ENCODE measurements at regions not wholly inside any gene's neighbourhood (a gene's known extent, or its start where the extent isn't known, plus 50 kb on each side); places are given as distances from the start of the nearest gene placed in this dataset.

GRCh38 chr15:66638377-66638776 is 63.7 kb upstream of the SMAD6 start:
- H3K4me3 ChIP-seq (ENCODE audit: insufficient read depth, low read depth, low read length): no peak overlapping the region
- H3K9ac ChIP-seq (ENCODE audit: low read length): no peak overlapping the region
- no peak overlapping the region for H2AFZ ChIP-seq (ENCODE audit: low read depth, low read length)
- no peak for TF ChIP-seq CTCF (IDR thresholded peaks at IDR 0.05; ENCODE audit: insufficient read depth, low read depth, low read length)
- TF ChIP-seq EZH2 (IDR thresholded peaks at IDR 0.05; ENCODE audit: insufficient read depth, low read length): no peak
- peaks cover 35% of the 10 kb centered on the region for H3K27me3 Mint-ChIP-seq (ENCODE audit: low read depth, unreplicated experiment)
- no peak overlapping the region for H3K27ac Mint-ChIP-seq (ENCODE audit: unreplicated experiment)
- no peaks in the 10 kb centered on the region for H4K20me1 ChIP-seq (ENCODE audit: insufficient read depth, low read length)
- H3K27me3 ChIP-seq (ENCODE audit: insufficient read depth, low read length): no peaks in the 10 kb centered on the region
- H3K9me3 ChIP-seq (ENCODE audit: insufficient read depth, low read depth, low read length): no peaks in the 10 kb centered on the region
- H3K9me3 Mint-ChIP-seq (ENCODE audit: unreplicated experiment): no peaks in the 10 kb centered on the region
- H3K36me3 Mint-ChIP-seq (ENCODE audit: low read depth, unreplicated experiment): no peaks in the 10 kb centered on the region
- FAIRE-seq (no peak), DNase-seq (ENCODE audit: low read depth) (no peak)
- no peak overlapping the region for H3K27ac ChIP-seq (ENCODE audit: low read depth, low read length)
- H3K4me1 ChIP-seq (ENCODE audit: insufficient read depth, low read length): peaks cover 10% of the 10 kb centered on the region
- H3K4me3 Mint-ChIP-seq (ENCODE audit: unreplicated experiment): no peak overlapping the region
- H3K36me3 ChIP-seq (ENCODE audit: insufficient read depth, low read length): no peaks in the 10 kb centered on the region
- no peaks in the 10 kb centered on the region for H3K79me2 ChIP-seq (ENCODE audit: insufficient read depth, low read length)
- H3K4me1 Mint-ChIP-seq (ENCODE audit: low read depth, unreplicated experiment): no peaks in the 10 kb centered on the region
- H3K4me2 ChIP-seq (ENCODE audit: low read length): no peak overlapping the region

GRCh38 chr15:66641485-66642315 is 60.3 kb upstream of the SMAD6 start:
- FAIRE-seq (no peak), DNase-seq (ENCODE audit: low read depth) (no peak)
- no peaks in the 10 kb centered on the region for H3K9me3 Mint-ChIP-seq (ENCODE audit: unreplicated experiment)
- Histone ChIP-seq H3K36me3 (ENCODE audit: insufficient read depth, low read length) (no peaks in the 10 kb centered on the region), H3K9ac (ENCODE audit: low read length) (no peak overlapping the region), H3K27ac (ENCODE audit: low read depth, low read length) (no peak overlapping the region), H2AFZ (ENCODE audit: low read depth, low read length) (no peak overlapping the region), H4K20me1 (ENCODE audit: insufficient read depth, low read length) (no peaks in the 10 kb centered on the region), H3K4me1 (ENCODE audit: insufficient read depth, low read length) (peaks cover 29% of the 10 kb centered on the region), H3K4me3 (ENCODE audit: insufficient read depth, low read depth, low read length) (no peak overlapping the region), H3K4me2 (ENCODE audit: low read length) (no peak overlapping the region), H3K9me3 (ENCODE audit: insufficient read depth, low read depth, low read length) (no peaks in the 10 kb centered on the region), H3K27me3 (ENCODE audit: insufficient read depth, low read length) (no peaks in the 10 kb centered on the region), H3K79me2 (ENCODE audit: insufficient read depth, low read length) (no peaks in the 10 kb centered on the region)
- H3K4me3 Mint-ChIP-seq (ENCODE audit: unreplicated experiment): no peak overlapping the region
- no peak overlapping the region for H3K27ac Mint-ChIP-seq (ENCODE audit: unreplicated experiment)
- H3K4me1 Mint-ChIP-seq (ENCODE audit: low read depth, unreplicated experiment): peaks cover 4% of the 10 kb centered on the region
- no peak for TF ChIP-seq EZH2 (IDR thresholded peaks at IDR 0.05; ENCODE audit: insufficient read depth, low read length)
- TF ChIP-seq CTCF (IDR thresholded peaks at IDR 0.05; ENCODE audit: insufficient read depth, low read depth, low read length): no peak
- peaks cover 14% of the 10 kb centered on the region for H3K27me3 Mint-ChIP-seq (ENCODE audit: low read depth, unreplicated experiment)
- no peaks in the 10 kb centered on the region for H3K36me3 Mint-ChIP-seq (ENCODE audit: low read depth, unreplicated experiment)

- Histone ChIP-seq H3K9me3 (ENCODE audit: insufficient read depth, low read depth, low read length) (no peaks in the 10 kb centered on the region), H3K4me3 (ENCODE audit: insufficient read depth, low read depth, low read length) (no peak overlapping the region), H3K9ac (ENCODE audit: low read length) (no peak overlapping the region), H4K20me1 (ENCODE audit: insufficient read depth, low read length) (no peaks in the 10 kb centered on the region), H2AFZ (ENCODE audit: low read depth, low read length) (no peak overlapping the region), H3K36me3 (ENCODE audit: insufficient read depth, low read length) (no peaks in the 10 kb centered on the region), H3K27me3 (ENCODE audit: insufficient read depth, low read length) (no peaks in the 10 kb centered on the region), H3K4me2 (ENCODE audit: low read length) (no peak overlapping the region), H3K79me2 (ENCODE audit: insufficient read depth, low read length) (no peaks in the 10 kb centered on the region), H3K27ac (ENCODE audit: low read depth, low read length) (no peak overlapping the region), H3K4me1 (ENCODE audit: insufficient read depth, low read length) (peaks cover 35% of the 10 kb centered on the region)
- Mint-ChIP-seq H3K27me3 (ENCODE audit: low read depth, unreplicated experiment) (peaks cover 14% of the 10 kb centered on the region), H3K27ac (ENCODE audit: unreplicated experiment) (no peak overlapping the region), H3K36me3 (ENCODE audit: low read depth, unreplicated experiment) (no peaks in the 10 kb centered on the region), H3K9me3 (ENCODE audit: unreplicated experiment) (no peaks in the 10 kb centered on the region), H3K4me3 (ENCODE audit: unreplicated experiment) (no peak overlapping the region), H3K4me1 (ENCODE audit: low read depth, unreplicated experiment) (peaks cover 4% of the 10 kb centered on the region)
- DNase-seq (ENCODE audit: low read depth) (no peak), FAIRE-seq (no peak)
- TF ChIP-seq EZH2 (IDR thresholded peaks at IDR 0.05; ENCODE audit: insufficient read depth, low read length) (no peak), CTCF (IDR thresholded peaks at IDR 0.05; ENCODE audit: insufficient read depth, low read depth, low read length) (no peak)
These were observed 59.5 kb upstream of the SMAD6 start for GRCh38 chr15:66642514-66642913.

Data from astrocyte (in vitro differentiated cells and primary cell).